ENCODE measurements at regions not wholly inside any gene's neighbourhood (a gene's known extent, or its start where the extent isn't known, plus 50 kb on each side); places are given as distances from the start of the nearest gene placed in this dataset.

DNA sequence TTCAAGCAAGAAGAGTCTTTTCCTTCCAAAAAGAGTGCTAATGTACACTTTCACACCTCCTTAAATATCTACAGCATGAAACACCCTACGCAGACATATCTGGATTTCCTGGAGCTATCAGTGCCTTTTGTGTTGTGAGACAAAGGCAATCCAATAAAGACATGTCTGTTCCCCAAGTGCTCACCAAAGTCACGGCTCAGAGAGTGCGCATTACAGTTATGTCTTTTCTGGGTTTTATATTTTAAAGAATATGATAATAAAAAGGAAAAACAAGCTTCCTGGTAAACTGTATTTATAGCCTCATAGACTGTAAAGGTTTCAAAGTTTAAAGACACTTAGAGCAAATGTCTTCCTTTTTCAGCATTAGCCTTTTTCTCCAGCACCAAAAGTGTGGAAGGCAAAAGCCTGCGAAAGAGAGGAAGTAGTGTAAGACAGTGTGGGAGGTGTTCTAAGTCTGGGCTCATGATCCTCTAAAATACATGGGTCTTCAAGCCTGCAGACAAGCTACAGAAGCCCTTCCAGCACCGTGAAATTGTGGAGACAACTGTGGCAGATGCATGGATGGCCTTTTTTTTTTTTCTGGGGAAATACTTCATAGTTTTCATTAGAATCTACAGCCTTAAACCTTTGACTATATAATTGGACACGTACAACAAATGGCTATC, 135.0 kb upstream of the SLC35B3 start:
- no peak overlapping the region for H3K4me3 ChIP-seq (ENCODE audit: insufficient read depth, low read depth, low read length)
- no peaks in the 10 kb centered on the region for H3K27me3 ChIP-seq (ENCODE audit: control insufficient read depth, insufficient read depth, low read length)
- no peak for DNase-seq
- no peaks in the 10 kb centered on the region for H3K36me3 ChIP-seq (replicated peaks; ENCODE audit: control insufficient read depth, insufficient read depth, low read length)

DNA sequence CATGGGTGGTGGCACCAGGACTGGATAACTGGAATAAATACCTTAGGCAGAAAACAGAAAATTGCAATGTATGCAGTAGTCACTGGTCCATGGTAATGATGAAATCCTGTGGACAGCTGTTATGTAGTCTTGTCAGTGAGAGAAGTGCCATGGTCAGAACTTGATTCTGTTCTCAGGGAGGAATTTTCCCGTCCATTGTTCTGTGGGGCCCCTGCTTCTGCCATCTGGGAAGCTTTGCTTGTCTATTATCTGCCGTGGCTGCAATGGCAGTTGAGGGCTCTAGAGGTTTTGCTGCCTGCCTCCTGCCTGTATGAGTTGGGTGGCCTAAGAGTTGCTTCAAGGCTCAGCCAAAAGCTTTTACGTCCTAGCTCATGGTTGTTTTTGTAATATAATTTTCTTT, 126.8 kb upstream of the SLC35B3 start:
- DNase-seq: no peak
- Histone ChIP-seq H3K4me3 (ENCODE audit: insufficient read depth, low read depth, low read length) (no peak overlapping the region), H3K27me3 (ENCODE audit: control insufficient read depth, insufficient read depth, low read length) (no peaks in the 10 kb centered on the region), H3K36me3 (replicated peaks; ENCODE audit: control insufficient read depth, insufficient read depth, low read length) (no peaks in the 10 kb centered on the region)

DNA sequence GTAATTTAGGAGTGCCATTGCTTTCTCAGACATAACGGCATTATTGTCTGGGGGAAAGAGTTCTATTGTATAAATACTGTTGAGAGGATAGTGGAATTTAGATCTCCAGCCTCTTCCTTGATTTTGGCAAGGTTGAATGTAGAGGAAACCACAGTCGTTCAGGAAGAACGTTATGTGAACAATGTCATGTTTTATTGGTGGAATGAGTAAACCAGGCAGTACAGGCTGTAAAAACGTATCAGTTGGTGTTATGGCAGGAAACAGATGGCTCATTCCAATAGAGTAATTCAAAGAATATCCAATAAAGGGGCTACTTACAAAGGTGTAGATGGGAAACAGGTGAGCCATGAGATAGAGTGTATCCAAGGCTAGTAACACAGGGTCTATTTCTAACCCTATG, 123.6 kb upstream of the SLC35B3 start:
- DNase-seq: no peak
- no peak overlapping the region for H3K4me3 ChIP-seq (ENCODE audit: insufficient read depth, low read depth, low read length)
- no peaks in the 10 kb centered on the region for H3K27me3 ChIP-seq (ENCODE audit: control insufficient read depth, insufficient read depth, low read length)
- H3K36me3 ChIP-seq (replicated peaks; ENCODE audit: control insufficient read depth, insufficient read depth, low read length): no peaks in the 10 kb centered on the region

DNA sequence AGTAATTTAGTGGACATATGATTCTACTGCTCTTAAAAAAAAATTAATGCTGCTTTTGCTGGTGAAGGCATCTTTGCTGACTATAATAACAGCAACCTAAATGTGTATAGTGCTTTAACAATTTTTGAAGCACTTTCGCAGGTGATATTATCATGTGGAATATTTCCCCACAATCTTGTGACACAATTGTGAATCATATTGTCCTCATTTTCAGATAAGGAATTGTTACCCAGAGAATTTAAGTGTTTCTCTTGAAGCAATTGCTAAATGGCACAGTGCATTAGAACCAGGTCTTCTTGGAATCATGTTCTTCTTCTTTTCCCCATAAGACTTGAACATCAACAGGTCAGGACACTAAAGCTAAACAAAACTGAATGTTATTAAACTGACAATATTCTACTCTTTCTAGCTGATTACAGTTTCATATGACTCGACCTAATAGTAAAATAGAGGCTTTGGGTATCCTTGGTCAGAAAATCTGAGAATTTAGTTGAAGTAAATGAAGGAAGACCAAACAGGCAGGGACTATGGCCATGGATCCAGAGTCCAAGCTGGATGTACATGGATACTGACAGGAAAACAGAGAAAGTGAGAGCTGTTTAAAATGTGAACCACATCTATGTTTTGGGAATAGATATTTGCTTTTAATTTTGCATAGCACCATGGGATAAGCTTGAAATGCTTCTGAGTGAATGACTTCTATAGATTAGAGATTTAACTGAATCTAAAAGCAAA, 121.8 kb upstream of the SLC35B3 start:
- Histone ChIP-seq H3K36me3 (replicated peaks; ENCODE audit: control insufficient read depth, insufficient read depth, low read length) (no peaks in the 10 kb centered on the region), H3K4me3 (ENCODE audit: insufficient read depth, low read depth, low read length) (no peak overlapping the region), H3K27me3 (ENCODE audit: control insufficient read depth, insufficient read depth, low read length) (no peaks in the 10 kb centered on the region)
- no peak for DNase-seq

DNA sequence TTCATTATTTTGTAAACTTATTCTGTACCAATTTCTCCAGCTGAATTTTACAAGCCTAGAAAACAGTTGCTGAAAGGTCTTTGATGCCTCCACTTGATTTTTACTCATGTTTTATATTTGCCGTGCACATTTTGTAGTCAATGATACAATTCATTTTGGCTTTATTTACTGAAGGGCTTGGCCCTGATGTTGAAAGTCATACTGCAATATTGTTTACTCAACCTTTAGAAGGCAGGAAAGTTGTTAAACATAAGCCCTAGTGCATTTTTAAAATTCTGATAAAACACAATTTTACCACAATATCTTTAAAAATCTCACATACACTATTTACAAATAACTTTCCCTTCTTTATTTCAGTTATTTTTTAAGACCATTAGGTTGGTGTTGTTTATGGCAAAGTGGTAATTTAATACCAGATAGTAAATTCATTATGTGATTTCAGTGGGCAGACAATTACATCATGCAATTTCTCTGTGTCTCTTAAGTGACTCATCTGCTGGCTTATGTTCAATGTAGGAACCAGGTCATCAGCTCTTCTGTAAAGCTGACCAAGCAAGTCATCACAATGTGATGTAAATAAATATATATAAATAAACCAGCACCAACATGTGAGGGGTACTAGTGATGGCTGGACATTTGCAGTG, 121.1 kb upstream of the SLC35B3 start:
- no peaks in the 10 kb centered on the region for H3K27me3 ChIP-seq (ENCODE audit: control insufficient read depth, insufficient read depth, low read length)
- no peaks in the 10 kb centered on the region for H3K36me3 ChIP-seq (replicated peaks; ENCODE audit: control insufficient read depth, insufficient read depth, low read length)
- no peak for DNase-seq
- H3K4me3 ChIP-seq (ENCODE audit: insufficient read depth, low read depth, low read length): no peak overlapping the region

DNA sequence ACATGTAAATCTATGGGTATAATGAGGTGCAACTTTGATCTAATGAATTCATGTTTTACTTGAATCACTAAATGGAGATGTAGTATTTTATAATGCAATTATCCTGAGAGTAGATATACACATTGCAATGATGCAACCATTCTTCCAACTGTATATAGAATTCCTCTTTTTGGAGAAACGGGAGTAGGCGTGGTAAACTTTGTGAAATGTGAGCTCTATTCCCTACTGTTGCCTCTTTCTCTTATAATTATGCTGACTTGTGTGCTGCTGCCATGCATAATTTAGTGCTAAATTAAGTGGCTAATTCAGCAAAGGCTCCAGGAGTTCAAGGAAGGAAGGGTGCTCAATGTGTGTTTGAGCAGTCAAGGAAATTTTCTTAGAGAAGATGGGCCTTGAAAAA, 116.6 kb upstream of the SLC35B3 start:
- no peaks in the 10 kb centered on the region for H3K36me3 ChIP-seq (replicated peaks; ENCODE audit: control insufficient read depth, insufficient read depth, low read length)
- no peaks in the 10 kb centered on the region for H3K27me3 ChIP-seq (ENCODE audit: control insufficient read depth, insufficient read depth, low read length)
- no peak for DNase-seq
- no peak overlapping the region for H3K4me3 ChIP-seq (ENCODE audit: insufficient read depth, low read depth, low read length)

DNA sequence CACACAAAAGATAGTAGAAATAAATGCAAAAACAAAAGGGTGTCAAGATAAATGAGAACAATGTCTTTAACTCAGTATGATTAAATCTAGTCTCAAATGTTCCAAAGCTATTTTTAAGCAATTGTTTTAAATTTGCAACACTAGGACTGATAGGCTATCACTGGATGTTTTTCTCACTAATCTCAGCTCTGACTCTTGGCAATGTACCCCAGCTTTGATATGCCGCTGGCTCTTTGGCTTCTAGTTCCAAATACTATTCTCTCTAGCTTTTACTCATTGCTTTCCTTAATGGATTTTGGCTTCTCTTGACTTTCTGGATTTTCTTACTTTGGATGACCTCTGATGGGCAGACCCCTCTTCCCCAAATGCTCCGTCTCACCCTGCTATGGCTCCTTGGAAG, 116.0 kb upstream of the SLC35B3 start:
- Histone ChIP-seq H3K4me3 (ENCODE audit: insufficient read depth, low read depth, low read length) (no peak overlapping the region), H3K36me3 (replicated peaks; ENCODE audit: control insufficient read depth, insufficient read depth, low read length) (no peaks in the 10 kb centered on the region), H3K27me3 (ENCODE audit: control insufficient read depth, insufficient read depth, low read length) (no peaks in the 10 kb centered on the region)
- DNase-seq: no peak

DNA sequence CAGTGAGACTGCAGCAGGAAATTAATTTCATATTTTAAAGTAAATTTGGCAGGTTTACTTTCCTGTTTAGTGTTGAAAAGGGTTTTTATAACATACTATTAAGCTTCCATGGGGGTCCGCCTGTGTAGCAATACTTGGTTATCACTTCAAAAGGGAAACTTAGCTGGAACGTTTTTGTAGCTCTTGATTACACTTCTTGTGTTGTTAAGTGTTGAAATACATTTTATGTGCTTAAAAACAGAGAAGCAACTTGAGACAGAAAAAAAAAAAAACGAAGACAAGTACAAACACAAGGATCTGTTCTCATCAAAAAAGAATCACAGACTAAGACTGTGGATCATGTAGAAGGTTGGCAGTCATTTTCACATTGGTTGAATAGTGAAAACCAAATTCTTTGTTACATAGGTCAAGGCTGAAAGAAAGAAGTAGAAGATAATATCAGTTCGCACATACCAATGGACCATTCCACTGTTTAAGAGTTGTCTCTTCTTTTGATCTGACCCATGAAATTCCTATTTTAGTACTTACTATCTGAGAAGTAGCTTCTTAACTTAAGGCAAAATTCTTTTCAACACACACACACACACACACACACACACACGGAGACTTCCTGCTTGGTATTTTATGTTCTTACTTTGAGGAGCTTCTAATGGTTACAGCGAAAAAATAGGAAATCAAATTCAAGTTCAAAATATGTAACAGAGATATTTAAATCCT, 113.9 kb upstream of the SLC35B3 start:
- no peak overlapping the region for H3K4me3 ChIP-seq (ENCODE audit: insufficient read depth, low read depth, low read length)
- DNase-seq: no peak
- H3K27me3 ChIP-seq (ENCODE audit: control insufficient read depth, insufficient read depth, low read length): no peaks in the 10 kb centered on the region
- H3K36me3 ChIP-seq (replicated peaks; ENCODE audit: control insufficient read depth, insufficient read depth, low read length): no peaks in the 10 kb centered on the region

DNA sequence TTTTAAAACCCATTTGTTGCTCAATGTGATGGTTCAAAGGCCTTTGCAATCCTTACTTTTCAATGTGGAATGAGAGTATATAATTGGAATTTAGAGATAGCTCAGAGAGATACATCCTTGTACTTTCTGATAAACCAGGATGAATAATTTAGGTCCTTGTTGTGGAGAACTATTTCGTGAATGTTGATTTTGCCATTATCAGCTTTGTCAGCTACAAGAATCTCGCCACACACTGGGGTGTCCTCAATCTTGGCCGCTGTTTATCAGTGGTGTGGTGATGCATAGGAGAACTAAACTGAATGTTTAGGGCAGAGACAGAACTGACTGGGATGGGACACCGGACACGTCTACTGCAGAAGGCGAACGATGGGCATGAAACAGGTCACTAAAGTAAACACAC, 111.2 kb upstream of the SLC35B3 start:
- DNase-seq: no peak
- Histone ChIP-seq H3K27me3 (ENCODE audit: control insufficient read depth, insufficient read depth, low read length) (no peaks in the 10 kb centered on the region), H3K4me3 (ENCODE audit: insufficient read depth, low read depth, low read length) (no peak overlapping the region), H3K36me3 (replicated peaks; ENCODE audit: control insufficient read depth, insufficient read depth, low read length) (no peaks in the 10 kb centered on the region)

DNA sequence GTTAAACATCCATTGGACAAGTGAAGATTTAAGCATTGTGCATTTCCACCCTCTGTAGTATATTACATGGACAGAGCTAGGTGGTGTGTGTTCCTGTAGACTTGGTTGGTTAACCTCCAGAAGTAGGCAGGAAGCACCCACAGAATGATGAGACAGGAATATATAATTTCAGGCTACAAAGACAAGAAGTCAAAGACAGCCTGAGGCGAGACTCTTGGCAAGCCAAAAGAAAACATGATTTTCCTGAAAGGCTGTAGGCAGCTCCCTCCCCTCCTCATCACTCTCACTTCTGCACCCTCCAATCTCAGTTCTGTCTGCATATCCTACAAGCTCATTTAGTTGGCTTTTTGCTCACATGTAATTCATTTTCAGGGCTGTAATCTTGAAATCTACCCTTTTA, 110.0 kb upstream of the SLC35B3 start:
- DNase-seq: no peak
- H3K36me3 ChIP-seq (replicated peaks; ENCODE audit: control insufficient read depth, insufficient read depth, low read length): no peaks in the 10 kb centered on the region
- H3K4me3 ChIP-seq (ENCODE audit: insufficient read depth, low read depth, low read length): no peak overlapping the region
- no peaks in the 10 kb centered on the region for H3K27me3 ChIP-seq (ENCODE audit: control insufficient read depth, insufficient read depth, low read length)

DNA sequence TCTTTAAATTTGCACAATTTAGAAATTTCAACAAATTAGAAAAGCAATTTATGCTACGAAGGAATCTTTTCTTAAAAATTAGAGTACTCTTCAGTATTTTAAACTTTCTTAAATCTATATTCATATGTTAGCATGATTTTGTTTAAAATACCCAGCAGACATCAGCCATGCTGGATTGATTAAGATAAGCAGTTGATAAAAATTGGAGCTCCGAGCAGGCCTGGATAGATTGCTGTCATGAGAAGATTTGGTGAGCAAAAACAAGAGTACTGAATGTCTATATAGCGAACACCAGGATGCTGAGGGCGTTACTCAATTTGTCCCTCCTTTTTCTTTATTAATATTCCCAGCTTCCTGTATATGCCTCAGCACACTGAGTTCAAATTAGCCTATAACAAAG, 108.4 kb upstream of the SLC35B3 start:
- no peaks in the 10 kb centered on the region for H3K36me3 ChIP-seq (replicated peaks; ENCODE audit: control insufficient read depth, insufficient read depth, low read length)
- no peak overlapping the region for H3K4me3 ChIP-seq (ENCODE audit: insufficient read depth, low read depth, low read length)
- DNase-seq: no peak
- H3K27me3 ChIP-seq (ENCODE audit: control insufficient read depth, insufficient read depth, low read length): no peaks in the 10 kb centered on the region

DNA sequence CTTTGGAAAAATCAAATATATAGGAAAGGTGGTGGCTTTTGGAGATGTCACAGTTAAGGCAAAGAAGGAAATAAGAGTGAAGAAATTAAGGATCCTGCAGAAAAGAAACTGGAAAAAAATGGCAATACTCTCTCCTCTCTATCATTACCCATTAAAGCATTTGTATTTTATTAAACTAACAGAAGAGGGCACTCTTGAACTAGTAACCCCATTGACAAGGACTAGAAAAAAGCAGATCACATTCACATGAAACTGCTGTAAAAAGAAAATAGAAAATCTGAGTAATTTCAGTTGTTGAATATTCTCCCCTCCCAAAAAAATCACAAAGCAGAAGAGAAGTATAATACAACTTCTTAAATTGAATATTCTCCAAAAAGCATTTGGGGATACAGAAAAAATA, 104.1 kb upstream of the SLC35B3 start:
- Histone ChIP-seq H3K36me3 (replicated peaks; ENCODE audit: control insufficient read depth, insufficient read depth, low read length) (no peaks in the 10 kb centered on the region), H3K4me3 (ENCODE audit: insufficient read depth, low read depth, low read length) (no peak overlapping the region), H3K27me3 (ENCODE audit: control insufficient read depth, insufficient read depth, low read length) (no peaks in the 10 kb centered on the region)
- DNase-seq: peak; percentile 19

DNA sequence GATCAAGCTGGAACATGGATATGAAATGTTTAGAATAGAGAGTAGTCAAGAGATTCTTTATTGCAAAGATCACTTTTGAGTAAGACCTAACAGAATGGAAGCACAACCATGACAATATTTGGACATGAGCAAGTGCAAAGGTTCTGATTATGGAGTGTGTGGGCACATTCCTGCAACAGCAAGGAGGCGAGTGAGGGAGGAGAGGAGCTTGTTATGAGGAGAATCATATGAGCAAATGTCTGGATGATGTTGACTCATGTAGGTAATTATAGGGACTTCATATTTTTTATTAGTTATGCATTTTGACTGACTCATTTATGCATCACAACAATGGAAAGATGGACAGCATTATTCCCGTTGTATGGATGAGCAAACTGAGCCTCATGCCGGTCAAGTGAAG, 100.8 kb upstream of the SLC35B3 start:
- Histone ChIP-seq H3K27me3 (ENCODE audit: control insufficient read depth, insufficient read depth, low read length) (no peaks in the 10 kb centered on the region), H3K4me3 (ENCODE audit: insufficient read depth, low read depth, low read length) (no peak overlapping the region), H3K36me3 (replicated peaks; ENCODE audit: control insufficient read depth, insufficient read depth, low read length) (no peaks in the 10 kb centered on the region)
- DNase-seq: no peak

DNA sequence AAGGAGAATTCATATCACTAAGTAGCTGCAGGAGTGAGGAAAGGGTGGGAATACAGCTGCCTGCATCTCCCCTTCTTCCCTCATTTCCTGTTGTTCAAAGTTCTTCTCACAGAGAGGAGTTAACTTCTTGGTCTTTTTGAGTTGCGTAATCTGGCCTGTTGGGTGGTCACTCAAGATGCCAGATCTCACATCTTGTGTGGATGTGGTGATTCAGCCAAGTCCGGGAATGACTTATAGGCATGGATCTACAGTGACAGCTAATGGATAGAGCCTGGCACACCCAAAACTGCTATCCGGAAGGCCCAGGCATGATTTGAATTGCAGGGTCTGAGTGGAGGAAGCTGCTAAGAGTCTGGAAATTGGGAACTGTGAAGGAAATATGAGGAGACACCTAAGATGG, 100.2 kb upstream of the SLC35B3 start:
- H3K36me3 ChIP-seq (replicated peaks; ENCODE audit: control insufficient read depth, insufficient read depth, low read length): no peaks in the 10 kb centered on the region
- no peaks in the 10 kb centered on the region for H3K27me3 ChIP-seq (ENCODE audit: control insufficient read depth, insufficient read depth, low read length)
- no peak for DNase-seq
- no peak overlapping the region for H3K4me3 ChIP-seq (ENCODE audit: insufficient read depth, low read depth, low read length)

Data from H7 (cell line).